ENCODE measurements at regions not wholly inside any gene's neighbourhood (a gene's known extent, or its start where the extent isn't known, plus 50 kb on each side); places are given as distances from the start of the nearest gene placed in this dataset.

GRCh38 chr2:212596276-212596675 lies 57.7 kb upstream of the ERBB4 start:
- Histone ChIP-seq H3K9me3 (no peaks in the 10 kb centered on the region), H3K4me1 (no peaks in the 10 kb centered on the region), H3K27me3 (no peaks in the 10 kb centered on the region), H3K27ac (no peak overlapping the region), H3K4me3 (no peak overlapping the region), H3K36me3 (no peaks in the 10 kb centered on the region)
- ATAC-seq (no peak), DNase-seq (no peak)
- intact Hi-C loops (cut with DNase I): no loop called here
- TF ChIP-seq, protein P1, sequence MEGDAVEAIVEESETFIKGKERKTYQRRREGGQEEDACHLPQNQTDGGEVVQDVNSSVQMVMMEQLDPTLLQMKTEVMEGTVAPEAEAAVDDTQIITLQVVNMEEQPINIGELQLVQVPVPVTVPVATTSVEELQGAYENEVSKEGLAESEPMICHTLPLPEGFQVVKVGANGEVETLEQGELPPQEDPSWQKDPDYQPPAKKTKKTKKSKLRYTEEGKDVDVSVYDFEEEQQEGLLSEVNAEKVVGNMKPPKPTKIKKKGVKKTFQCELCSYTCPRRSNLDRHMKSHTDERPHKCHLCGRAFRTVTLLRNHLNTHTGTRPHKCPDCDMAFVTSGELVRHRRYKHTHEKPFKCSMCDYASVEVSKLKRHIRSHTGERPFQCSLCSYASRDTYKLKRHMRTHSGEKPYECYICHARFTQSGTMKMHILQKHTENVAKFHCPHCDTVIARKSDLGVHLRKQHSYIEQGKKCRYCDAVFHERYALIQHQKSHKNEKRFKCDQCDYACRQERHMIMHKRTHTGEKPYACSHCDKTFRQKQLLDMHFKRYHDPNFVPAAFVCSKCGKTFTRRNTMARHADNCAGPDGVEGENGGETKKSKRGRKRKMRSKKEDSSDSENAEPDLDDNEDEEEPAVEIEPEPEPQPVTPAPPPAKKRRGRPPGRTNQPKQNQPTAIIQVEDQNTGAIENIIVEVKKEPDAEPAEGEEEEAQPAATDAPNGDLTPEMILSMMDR (IDR thresholded peaks at IDR 0.05): no peak

GRCh38 chr2:212595036-212595654 lies 56.5 kb upstream of the ERBB4 start:
- no peak for ATAC-seq

DNA sequence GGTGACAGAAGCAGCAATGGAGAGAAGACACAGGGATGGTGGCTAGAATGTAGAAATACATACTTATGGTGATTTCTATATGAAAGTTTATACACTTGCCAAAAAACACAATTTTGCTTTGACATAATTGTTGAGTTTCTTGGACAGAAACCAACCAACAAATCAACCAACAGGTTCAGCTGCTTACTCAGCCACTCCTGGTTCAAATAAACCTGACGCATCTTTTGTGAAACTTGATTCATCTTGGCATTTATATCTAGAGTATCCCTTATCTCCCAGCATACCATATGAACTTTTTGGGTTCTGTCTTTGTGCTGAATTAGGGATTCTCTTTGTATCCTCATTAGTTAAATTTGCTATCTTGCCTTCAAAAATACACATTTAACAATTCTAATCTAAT lies 54.1 kb upstream of the ERBB4 start:
- H3K36me3 ChIP-seq: no peaks in the 10 kb centered on the region
- H3K9me3 ChIP-seq: no peaks in the 10 kb centered on the region
- H3K4me3 ChIP-seq: no peak overlapping the region
- TF ChIP-seq, protein P1 (IDR thresholded peaks at IDR 0.05): no peak
- intact Hi-C loops (cut with DNase I): no loop called here
- ATAC-seq (no peak), DNase-seq (no peak)
- no peaks in the 10 kb centered on the region for H3K27me3 ChIP-seq
- H3K4me1 ChIP-seq: no peaks in the 10 kb centered on the region
- H3K27ac ChIP-seq: no peak overlapping the region

More at GRCh38 chr2:212595036-212595654, 56.5 kb upstream of the ERBB4 start:
- Histone ChIP-seq H3K4me3 (no peak overlapping the region), H3K27ac (no peak overlapping the region), H3K27me3 (no peaks in the 10 kb centered on the region), H3K4me1 (no peaks in the 10 kb centered on the region), H3K9me3 (no peaks in the 10 kb centered on the region), H3K36me3 (no peaks in the 10 kb centered on the region)
- intact Hi-C loops (cut with DNase I): no loop called here
- TF ChIP-seq, protein P1 (IDR thresholded peaks at IDR 0.05): no peak
- no peak for DNase-seq

Small RNA genes in the stretch of these regions (microRNA-seq; reads per million reads assigned to microRNA genes)
- 0 reads per million in 2 donors for gene MIR4776-1
- gene MIR4776-2: 0 reads per million in 2 donors
